ES-I3 (cell line): ENCODE measurements at regions not wholly inside any gene's neighbourhood (a gene's known extent, or its start where the extent isn't known, plus 50 kb on each side); places are given as distances from the start of the nearest gene placed in this dataset.
"Not testable (repeated sequence)": the region's sequence is repeated elsewhere in the genome, so short reads cannot be mapped to it uniquely, and the experiment has no call there.

Source experiments
- H3K36me3 ChIP-seq: 2 replicates; pipeline ENCODE4 v1.6.1; 2013; ENCODE audit warnings: mild to moderate bottlenecking, low read length, control low read depth, moderate library complexity; ENCODE audit not compliant: insufficient read depth
- H3K4me1 ChIP-seq: 2 replicates; pipeline ENCODE4 v1.6.1; 2013; ENCODE audit warnings: mild to moderate bottlenecking, control low read depth, low read length; ENCODE audit not compliant: insufficient read depth
- H3K9ac ChIP-seq: 2 replicates; pipeline ENCODE4 v1.6.1; 2013; ENCODE audit warnings: low read depth, mild to moderate bottlenecking, low read length, moderate library complexity
- H3K9me3 ChIP-seq: 2 replicates; pipeline ENCODE4 v1.6.1; 2013; ENCODE audit warnings: mild to moderate bottlenecking, low read length, moderate library complexity; ENCODE audit not compliant: control insufficient read depth, insufficient read depth

DNA sequence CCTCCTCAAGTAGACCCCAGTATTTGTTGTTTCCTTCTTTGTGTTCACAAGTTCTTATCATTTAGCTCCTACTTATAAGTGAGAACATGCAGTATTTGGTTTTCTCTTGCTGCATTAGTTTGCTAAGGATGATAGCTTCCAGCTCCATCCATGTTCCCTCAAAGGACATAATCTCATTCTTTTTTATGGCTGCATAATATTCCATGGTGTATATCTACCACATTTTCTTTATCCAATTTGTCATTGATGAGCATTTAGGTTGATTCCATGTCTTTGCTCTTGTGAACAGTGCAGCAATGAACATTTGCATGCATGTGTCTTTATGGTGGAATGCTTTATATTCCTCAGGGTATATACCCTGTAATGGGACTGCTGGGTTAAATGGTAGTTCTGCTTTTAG is 137.7 kb upstream of the SLC38A2 start:
- H3K36me3 ChIP-seq, H3K9me3 ChIP-seq, H3K4me1 ChIP-seq, H3K9ac ChIP-seq: not testable (repeated sequence)

DNA sequence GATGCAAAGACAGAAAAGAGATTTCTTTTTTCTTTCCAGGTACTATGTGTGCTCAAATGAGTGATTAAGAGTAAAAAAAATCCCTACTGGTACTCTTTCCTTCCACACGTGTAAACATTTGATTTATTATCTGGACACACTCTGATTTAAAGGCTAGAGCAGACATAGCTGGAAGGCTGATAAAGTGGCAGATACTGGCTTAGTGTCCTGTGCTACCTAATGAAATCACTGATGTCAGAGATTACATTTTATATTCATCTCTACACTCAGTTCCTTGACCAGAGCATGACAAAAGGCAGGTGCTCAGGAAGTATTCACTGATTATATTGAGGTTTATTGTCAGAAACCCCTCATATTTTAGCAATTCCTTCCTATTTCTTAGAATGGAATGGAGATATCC is 136.6 kb upstream of the SLC38A2 start:
- Histone ChIP-seq H3K9me3 (peaks cover 9% of the 10 kb centered on the region; the same call in 1 of the 2 replicates), H3K4me1 (no peaks in the 10 kb centered on the region), H3K36me3 (no peaks in the 10 kb centered on the region), H3K9ac (no peak overlapping the region)

- Histone ChIP-seq H3K9me3 (peaks cover 10% of the 10 kb centered on the region; the same call in 1 of the 2 replicates), H3K36me3 (no peaks in the 10 kb centered on the region)
These were observed 136.1 kb upstream of the SLC38A2 start for GRCh38 chr12:46508651-46509050.

GRCh38 chr12:46507766-46508165 is 135.2 kb upstream of the SLC38A2 start:
- Histone ChIP-seq H3K4me1 (no peaks in the 10 kb centered on the region), H3K36me3 (no peaks in the 10 kb centered on the region), H3K9ac (no peak overlapping the region), H3K9me3 (peaks cover 12% of the 10 kb centered on the region)

More at GRCh38 chr12:46508651-46509050, 136.1 kb upstream of the SLC38A2 start:
- Histone ChIP-seq H3K9ac (no peak overlapping the region), H3K4me1 (no peaks in the 10 kb centered on the region)

DNA sequence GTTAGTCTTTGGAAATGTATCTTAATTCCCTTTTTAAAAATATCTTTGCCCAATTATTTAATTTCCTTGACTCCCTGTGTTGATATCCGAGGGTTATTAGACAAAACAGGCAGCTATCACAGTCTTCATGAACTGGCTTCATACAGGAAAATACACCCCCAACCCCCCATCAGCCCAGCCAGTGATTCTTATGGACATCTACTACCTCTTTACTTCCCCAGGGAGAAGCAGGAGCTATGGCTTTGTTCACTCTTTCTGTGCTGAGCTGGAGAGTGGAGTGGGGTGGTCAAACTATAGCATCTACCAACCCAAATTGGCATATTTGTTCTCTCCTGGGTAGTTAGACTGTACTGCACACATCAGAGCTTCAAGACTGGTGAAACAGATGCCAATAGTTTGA is 134.4 kb upstream of the SLC38A2 start:
- H3K9ac ChIP-seq: no peak overlapping the region
- no peaks in the 10 kb centered on the region for H3K4me1 ChIP-seq
- H3K36me3 ChIP-seq: no peaks in the 10 kb centered on the region
- H3K9me3 ChIP-seq: peaks cover 12% of the 10 kb centered on the region

GRCh38 chr12:46506198-46506597 is 133.6 kb upstream of the SLC38A2 start:
- no peaks in the 10 kb centered on the region for H3K4me1 ChIP-seq
- H3K9ac ChIP-seq: no peak overlapping the region
- no peaks in the 10 kb centered on the region for H3K36me3 ChIP-seq
- peaks cover 12% of the 10 kb centered on the region for H3K9me3 ChIP-seq

GRCh38 chr12:46504494-46504893 is 131.9 kb upstream of the SLC38A2 start:
- Histone ChIP-seq H3K36me3 (no peaks in the 10 kb centered on the region), H3K9me3 (peaks cover 8% of the 10 kb centered on the region), H3K9ac (no peak overlapping the region), H3K4me1 (no peaks in the 10 kb centered on the region)

DNA sequence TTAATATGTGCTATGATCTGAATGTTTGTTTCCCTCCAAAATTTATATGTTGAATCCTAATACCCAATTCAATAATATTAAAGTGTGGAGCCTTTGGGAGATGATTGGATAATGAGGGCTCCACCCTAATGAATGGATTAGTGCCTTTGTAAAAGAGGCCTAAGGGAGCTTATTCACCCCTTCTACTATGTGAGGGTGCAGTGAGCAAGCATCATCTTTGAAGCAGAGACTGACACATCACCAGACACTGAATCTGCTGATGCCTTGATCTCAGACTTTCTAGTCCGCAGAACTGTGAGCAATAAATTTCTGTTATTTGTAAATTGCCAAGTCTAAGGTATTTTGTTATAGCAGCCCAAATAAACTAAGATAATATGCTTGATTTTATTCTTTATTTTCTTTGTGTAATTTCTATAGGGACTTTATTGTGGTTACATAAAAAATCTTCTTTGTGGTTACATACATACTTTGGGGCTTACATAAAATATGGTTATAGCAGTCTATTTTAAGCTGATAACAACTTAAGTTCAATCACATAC is 131.1 kb upstream of the SLC38A2 start:
- Histone ChIP-seq H3K36me3 (no peaks in the 10 kb centered on the region), H3K9ac (no peak overlapping the region), H3K4me1 (no peaks in the 10 kb centered on the region), H3K9me3 (peaks cover 8% of the 10 kb centered on the region)

GRCh38 chr12:46500673-46501072 is 128.1 kb upstream of the SLC38A2 start:
- Histone ChIP-seq H3K4me1 (no peaks in the 10 kb centered on the region), H3K9me3 (peaks cover 2% of the 10 kb centered on the region), H3K9ac (no peak overlapping the region), H3K36me3 (no peaks in the 10 kb centered on the region)

- Histone ChIP-seq H3K9ac (no peak overlapping the region), H3K4me1 (peaks cover 1% of the 10 kb centered on the region; the same call in 1 of the 2 replicates), H3K9me3 (peaks cover 2% of the 10 kb centered on the region), H3K36me3 (no peaks in the 10 kb centered on the region)
These were observed 127.3 kb upstream of the SLC38A2 start for GRCh38 chr12:46499901-46500300.

GRCh38 chr12:46499226-46499625 is 126.7 kb upstream of the SLC38A2 start:
- peaks cover 2% of the 10 kb centered on the region for H3K9me3 ChIP-seq
- no peak overlapping the region for H3K9ac ChIP-seq
- peaks cover 6% of the 10 kb centered on the region; the same call in 1 of the 2 replicates for H3K4me1 ChIP-seq
- no peaks in the 10 kb centered on the region for H3K36me3 ChIP-seq

DNA sequence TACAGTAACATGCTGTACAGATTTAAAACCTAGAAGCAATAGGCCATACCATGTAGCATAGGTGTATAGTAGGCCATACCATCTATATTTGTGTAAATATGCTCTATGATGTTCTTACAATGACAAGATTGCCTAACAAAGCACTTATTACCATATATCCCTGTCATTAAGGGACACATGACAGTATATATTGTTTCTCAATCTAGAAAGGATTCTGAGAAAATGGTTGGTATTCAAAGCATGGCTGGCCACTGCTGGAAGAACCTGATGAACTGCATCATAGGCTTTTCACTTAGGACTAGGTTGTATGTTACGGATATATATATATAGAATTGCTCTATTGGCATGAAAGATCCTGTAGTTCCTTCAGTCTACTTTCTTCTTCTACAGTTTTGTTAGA is 125.2 kb upstream of the SLC38A2 start:
- no peak overlapping the region for H3K9ac ChIP-seq
- H3K9me3 ChIP-seq: no peaks in the 10 kb centered on the region
- H3K4me1 ChIP-seq: peaks cover 19% of the 10 kb centered on the region
- H3K36me3 ChIP-seq: no peaks in the 10 kb centered on the region

DNA sequence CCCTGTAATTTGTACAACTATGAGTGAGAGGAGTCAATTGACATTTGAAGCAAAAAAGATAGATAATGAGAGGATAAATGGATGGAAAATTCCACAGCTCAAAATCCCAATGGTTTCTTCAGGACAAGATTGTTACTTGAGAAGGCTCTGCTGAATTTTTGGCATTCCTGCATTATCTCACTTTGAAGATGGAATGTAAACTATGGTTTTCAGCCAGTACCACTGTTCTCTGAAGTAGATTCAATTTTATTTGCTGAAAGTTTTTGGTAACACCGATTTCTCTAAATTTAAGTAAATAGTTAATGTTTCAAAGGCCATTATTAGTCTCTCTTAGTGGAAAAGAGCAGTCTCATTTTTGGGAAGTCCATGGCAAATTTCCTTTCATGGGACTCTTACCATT is 121.9 kb upstream of the SLC38A2 start:
- Histone ChIP-seq H3K36me3 (no peaks in the 10 kb centered on the region), H3K9me3 (no peaks in the 10 kb centered on the region), H3K4me1 (peaks cover 27% of the 10 kb centered on the region), H3K9ac (no peak overlapping the region)

DNA sequence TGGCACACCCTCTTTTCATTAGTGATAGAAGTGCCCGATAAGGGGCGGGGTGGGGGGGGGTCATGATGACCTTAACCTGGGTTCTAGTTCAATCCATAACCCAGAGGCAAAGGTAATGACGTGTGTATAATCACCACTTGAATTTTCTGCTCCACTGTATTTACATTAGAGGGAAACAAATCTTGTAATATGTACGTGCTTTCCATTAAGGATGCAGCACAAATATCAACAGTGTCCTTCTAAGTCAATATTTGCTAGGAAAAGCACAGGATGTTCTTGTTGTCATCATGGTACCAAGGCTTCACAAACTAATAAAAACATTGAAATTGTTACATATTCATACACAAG is 121.2 kb upstream of the SLC38A2 start:
- peaks cover 27% of the 10 kb centered on the region for H3K4me1 ChIP-seq
- H3K9ac ChIP-seq: no peak overlapping the region
- H3K36me3 ChIP-seq: no peaks in the 10 kb centered on the region
- no peaks in the 10 kb centered on the region for H3K9me3 ChIP-seq

DNA sequence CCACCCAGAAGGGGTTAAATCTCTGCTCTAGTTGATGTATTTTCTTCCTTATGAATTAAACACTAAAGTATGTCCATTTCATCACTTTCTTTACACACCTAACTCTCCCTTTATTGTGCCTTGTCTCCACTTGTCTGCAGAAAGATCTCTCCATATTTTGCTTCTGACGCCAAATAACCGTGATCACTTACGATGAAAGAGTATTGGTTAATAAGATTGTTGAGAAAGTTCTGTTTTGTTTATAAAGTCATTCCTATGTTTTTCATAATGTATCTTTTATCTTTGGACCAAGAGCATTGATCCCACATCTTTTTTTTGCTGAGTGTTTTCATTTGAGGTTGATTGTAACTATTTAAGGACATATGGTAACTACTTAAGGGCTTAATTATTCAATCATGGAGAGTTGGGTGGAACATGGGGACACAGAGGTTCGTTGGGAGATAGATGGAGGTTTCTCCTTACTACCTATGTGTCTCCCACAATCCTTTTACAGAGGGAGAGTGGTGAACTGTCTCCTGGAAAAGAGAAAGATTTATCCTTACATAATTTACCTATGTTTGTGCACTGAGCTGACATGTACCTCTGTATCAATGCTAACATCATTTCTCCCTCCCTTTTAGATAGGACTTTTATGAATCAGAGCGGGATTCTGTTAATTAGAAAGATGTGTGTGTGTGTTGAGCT is 120.7 kb upstream of the SLC38A2 start:
- Histone ChIP-seq H3K4me1 (peaks cover 27% of the 10 kb centered on the region), H3K9me3 (no peaks in the 10 kb centered on the region), H3K9ac (no peak overlapping the region), H3K36me3 (no peaks in the 10 kb centered on the region)
